ENCODE measurements at regions not wholly inside any gene's neighbourhood (a gene's known extent, or its start where the extent isn't known, plus 50 kb on each side); places are given as distances from the start of the nearest gene placed in this dataset.

DNA sequence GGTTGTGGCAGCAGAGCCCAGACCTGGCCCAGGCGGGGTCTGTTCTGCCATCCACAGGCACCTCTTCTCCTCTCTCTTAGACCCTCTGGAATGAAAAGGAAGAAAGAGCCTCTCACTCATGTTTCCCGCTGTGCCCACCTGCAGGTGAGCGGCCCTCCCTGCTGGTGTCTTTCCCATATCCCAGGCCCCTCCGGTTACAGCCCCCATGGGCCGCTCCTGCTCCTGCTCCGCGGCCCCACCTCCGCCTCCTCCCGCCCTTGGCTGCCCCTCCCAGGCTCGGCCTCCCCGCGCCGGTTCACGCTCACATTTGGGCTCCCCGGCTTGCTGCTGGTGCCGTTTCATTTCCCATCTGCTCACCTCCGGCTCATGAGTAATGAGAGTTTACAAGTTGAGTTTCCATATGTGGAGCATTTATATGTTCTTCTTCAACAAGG lies 98.7 kb upstream of the SDK2 start:
- H3K27ac ChIP-seq = no peak overlapping the region
- TF ChIP-seq POLR2A (IDR thresholded peaks at IDR 0.05) (no peak), POLR2AphosphoS5 (IDR thresholded peaks at IDR 0.05) (no peak), EP300 (IDR thresholded peaks at IDR 0.05) (no peak), CTCF (IDR thresholded peaks at IDR 0.05) (no peak)
- H3K4me3 ChIP-seq = no peak overlapping the region
- no peaks in the 10 kb centered on the region for H3K4me1 ChIP-seq
- peaks cover 90% of the 10 kb centered on the region for H3K27me3 ChIP-seq
- WGBS, 2 donors (ENCODE audit: low coverage in 1 of 2) = 30 to 39% methylated on average over 7 to 15 of the region's 17 CpGs
- ATAC-seq = no peak
- H3K9me3 ChIP-seq = peaks cover 0 to 14% (median 0%) of the 10 kb centered on the region in 3 donors
- no peaks in the 10 kb centered on the region for H3K36me3 ChIP-seq

GRCh38 chr17:73743518-73744201 lies 99.4 kb upstream of the SDK2 start:
- WGBS, 2 donors (ENCODE audit: low coverage in 1 of 2) = 63 to 70% methylated on average over 8 of the region's 8 CpGs
- H3K27me3 ChIP-seq = peaks cover 90% of the 10 kb centered on the region
- H3K9me3 ChIP-seq = peaks cover 0 to 14% (median 0%) of the 10 kb centered on the region in 3 donors
- H3K27ac ChIP-seq = no peak overlapping the region
- no peaks in the 10 kb centered on the region for H3K4me1 ChIP-seq
- no peak for ATAC-seq
- TF ChIP-seq POLR2AphosphoS5 (IDR thresholded peaks at IDR 0.05) (no peak), POLR2A (IDR thresholded peaks at IDR 0.05) (no peak), EP300 (IDR thresholded peaks at IDR 0.05) (no peak), CTCF (IDR thresholded peaks at IDR 0.05) (no peak)
- H3K36me3 ChIP-seq = no peaks in the 10 kb centered on the region
- no peak overlapping the region for H3K4me3 ChIP-seq

DNA sequence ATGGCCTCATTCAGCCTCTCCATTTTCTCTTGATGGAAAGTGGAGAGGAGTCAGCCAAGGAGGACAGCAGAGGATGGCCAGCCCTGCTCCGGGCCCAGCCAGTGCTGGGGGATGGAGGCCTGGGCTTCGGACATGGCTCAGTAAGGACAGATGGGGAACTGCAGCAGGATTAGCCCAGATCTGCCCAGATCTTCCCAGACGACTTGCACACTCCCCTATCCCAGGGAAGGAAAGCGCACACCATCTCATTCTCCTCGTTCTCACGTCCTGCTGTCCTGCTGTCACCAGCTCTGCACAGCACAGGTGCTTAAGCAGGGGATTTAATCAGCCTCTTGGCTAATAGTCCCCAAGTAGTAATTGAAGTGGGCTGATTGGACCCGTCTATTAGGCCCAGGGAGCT lies 100.2 kb upstream of the SDK2 start:
- 60% methylated on average over 1 of the region's 7 CpGs; no CpG with 5 or more reads in 1 of the 2 donors for WGBS, 2 donors (ENCODE audit: low coverage in 1 of 2)
- no peaks in the 10 kb centered on the region for H3K36me3 ChIP-seq
- TF ChIP-seq EP300 (IDR thresholded peaks at IDR 0.05) = no peak
- no peak for TF ChIP-seq POLR2AphosphoS5 (IDR thresholded peaks at IDR 0.05)
- TF ChIP-seq CTCF (IDR thresholded peaks at IDR 0.05) = no peak
- no peak for TF ChIP-seq POLR2A (IDR thresholded peaks at IDR 0.05)
- no peak for ATAC-seq
- H3K4me1 ChIP-seq = no peaks in the 10 kb centered on the region
- peaks cover 0 to 14% (median 0%) of the 10 kb centered on the region in 3 donors for H3K9me3 ChIP-seq
- H3K27me3 ChIP-seq = peaks cover 89% of the 10 kb centered on the region
- no peak overlapping the region for H3K27ac ChIP-seq
- H3K4me3 ChIP-seq = no peak overlapping the region

- WGBS, 2 donors (ENCODE audit: low coverage in 1 of 2) = 75 to 79% methylated on average over 4 to 5 of the region's 12 CpGs
- H3K36me3 ChIP-seq = no peaks in the 10 kb centered on the region
- H3K27me3 ChIP-seq = peaks cover 71% of the 10 kb centered on the region
These were observed 102.2 kb upstream of the SDK2 start for GRCh38 chr17:73746314-73747073.

More at GRCh38 chr17:73746314-73747073, 102.2 kb upstream of the SDK2 start:
- Histone ChIP-seq H3K4me3 (no peak overlapping the region), H3K4me1 (no peaks in the 10 kb centered on the region), H3K9me3 (peaks cover 0 to 14% (median 0%) of the 10 kb centered on the region in 3 donors), H3K27ac (no peak overlapping the region)
- TF ChIP-seq POLR2AphosphoS5 (IDR thresholded peaks at IDR 0.05) (no peak), CTCF (IDR thresholded peaks at IDR 0.05) (no peak), POLR2A (IDR thresholded peaks at IDR 0.05) (no peak), EP300 (IDR thresholded peaks at IDR 0.05) (no peak)
- ATAC-seq = no peak
